Lower leg skin (tissue), 4 donors: ENCODE measurements at regions not wholly inside any gene's neighbourhood (a gene's known extent, or its start where the extent isn't known, plus 50 kb on each side); places are given as distances from the start of the nearest gene placed in this dataset.

Experiments used
- DNase-seq, 2 donors: peaks; one replicate each; pipeline ENCODE4 v3.0.0-alpha.2; 2019; ENCODE audit warnings: low spot score in 2 of 2
- H3K4me3 ChIP-seq: fragments of 200-600 bp; sonication (generic); 2 replicates; pipeline ENCODE4 v1.5.1; 2017; ENCODE audit warnings: mild to moderate bottlenecking, low read depth; ENCODE audit not compliant: poor library complexity, severe bottlenecking
- CTCF ChIP-seq, 3 donors: fragments of 450-650 bp; IDR thresholded peaks; one replicate each; pipeline ENCODE4 v1.5.1; 2016; ENCODE audit warnings: antibody characterized with exemption in 3 of 3, mild to moderate bottlenecking in 3 of 3, moderate library complexity in 2 of 3
- POLR2A ChIP-seq, 2 donors: fragments of 450-650 bp; IDR thresholded peaks; one replicate each; pipeline ENCODE4 v1.6.1; 2016 to 2017; ENCODE audit warnings: antibody characterized with exemption in 2 of 2, mild to moderate bottlenecking in 1 of 2, moderate library complexity in 1 of 2
- WGBS, 2 donors: methylation state at CpG; one replicate each; pipeline ENCODE4 v1.1.5; 2018; 5-methylcytosine and 5-hydroxymethylcytosine counted together
- intact Hi-C: fragments of 100-400 bp; cut with DNase I; formaldehyde crosslinking; loops from one replicate; pipeline ENCODE4 v1.15.0; 2023; ENCODE audit warnings: low total_unique reads

GRCh38 chr2:176584333-176584732, 315.1 kb downstream of the MTX2 start:
- TF ChIP-seq CTCF (IDR thresholded peaks at IDR 0.05) = no peak
- TF ChIP-seq POLR2A (IDR thresholded peaks at IDR 0.05) = no peak
- intact Hi-C loops = no loop called here
- no peak overlapping the region for H3K4me3 ChIP-seq
- 55 to 60% methylated on average over 3 of the region's 3 CpGs for WGBS, 2 donors
- DNase-seq = no peak

GRCh38 chr2:176585291-176585690, 316.0 kb downstream of the MTX2 start:
- intact Hi-C loops = no loop called here
- DNase-seq = no peak
- 81 to 82% methylated on average over 1 of the region's 1 CpG for WGBS, 2 donors
- no peak overlapping the region for H3K4me3 ChIP-seq
- no peak for TF ChIP-seq POLR2A (IDR thresholded peaks at IDR 0.05)
- TF ChIP-seq CTCF (IDR thresholded peaks at IDR 0.05) = no peak

- no peak overlapping the region for H3K4me3 ChIP-seq
- TF ChIP-seq POLR2A (IDR thresholded peaks at IDR 0.05) (no peak), CTCF (IDR thresholded peaks at IDR 0.05) (no peak)
- no peak for DNase-seq
- 66 to 79% methylated on average over 2 of the region's 2 CpGs for WGBS, 2 donors
- intact Hi-C loops = no loop called here
These were observed 316.5 kb downstream of the MTX2 start for GRCh38 chr2:176585791-176586190.

- no peak for DNase-seq
- 75 to 80% methylated on average over 7 of the region's 7 CpGs for WGBS, 2 donors
- no peak for TF ChIP-seq POLR2A (IDR thresholded peaks at IDR 0.05)
- TF ChIP-seq CTCF (IDR thresholded peaks at IDR 0.05) = no peak
- intact Hi-C loops = no loop called here
- no peak overlapping the region for H3K4me3 ChIP-seq
These were observed 320.0 kb downstream of the MTX2 start for GRCh38 chr2:176589287-176589686.

GRCh38 chr2:176589825-176590440, 320.7 kb downstream of the MTX2 start:
- DNase-seq = no peak
- H3K4me3 ChIP-seq = no peak overlapping the region
- intact Hi-C loops = no loop called here
- TF ChIP-seq POLR2A (IDR thresholded peaks at IDR 0.05) = no peak
- no peak for TF ChIP-seq CTCF (IDR thresholded peaks at IDR 0.05)
- 71 to 75% methylated on average over 11 of the region's 11 CpGs for WGBS, 2 donors

GRCh38 chr2:176592216-176592615, 323.0 kb downstream of the MTX2 start:
- WGBS, 2 donors = 92 to 93% methylated on average over 6 of the region's 6 CpGs
- TF ChIP-seq POLR2A (IDR thresholded peaks at IDR 0.05) = no peak
- TF ChIP-seq CTCF (IDR thresholded peaks at IDR 0.05) = no peak
- no peak for DNase-seq
- intact Hi-C loops = no loop called here
- no peak overlapping the region for H3K4me3 ChIP-seq
